T-helper 9 cell (primary cell): ENCODE measurements at regions not wholly inside any gene's neighbourhood (a gene's known extent, or its start where the extent isn't known, plus 50 kb on each side); places are given as distances from the start of the nearest gene placed in this dataset.
"Not testable (repeated sequence)": the region's sequence is repeated elsewhere in the genome, so short reads cannot be mapped to it uniquely, and the experiment has no call there.

Source experiments
- DNase-seq: peaks from one replicate; pipeline ENCODE4 v3.0.0-alpha.2; 2020

DNA sequence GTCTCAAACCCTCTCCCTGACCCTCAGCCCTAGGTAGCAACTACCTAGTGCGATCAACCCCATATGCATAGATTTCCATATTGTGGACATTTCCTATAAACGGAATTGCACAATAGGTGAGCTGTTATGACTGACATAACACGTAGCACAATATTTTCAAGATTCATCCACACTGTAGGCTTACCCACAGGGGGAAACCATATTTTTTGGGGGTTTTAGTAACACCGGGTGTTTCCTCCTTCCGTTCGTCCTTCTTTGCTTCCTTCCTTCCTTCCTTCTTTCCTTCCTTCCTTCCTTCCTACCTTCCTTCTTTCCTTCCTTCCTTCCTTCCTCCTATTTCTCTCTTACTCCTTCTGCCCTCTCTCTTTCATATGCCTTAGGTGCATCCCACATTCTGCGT, 524.2 kb downstream of the CWH43 start:
- DNase-seq, result not testable (repeated sequence)

DNA sequence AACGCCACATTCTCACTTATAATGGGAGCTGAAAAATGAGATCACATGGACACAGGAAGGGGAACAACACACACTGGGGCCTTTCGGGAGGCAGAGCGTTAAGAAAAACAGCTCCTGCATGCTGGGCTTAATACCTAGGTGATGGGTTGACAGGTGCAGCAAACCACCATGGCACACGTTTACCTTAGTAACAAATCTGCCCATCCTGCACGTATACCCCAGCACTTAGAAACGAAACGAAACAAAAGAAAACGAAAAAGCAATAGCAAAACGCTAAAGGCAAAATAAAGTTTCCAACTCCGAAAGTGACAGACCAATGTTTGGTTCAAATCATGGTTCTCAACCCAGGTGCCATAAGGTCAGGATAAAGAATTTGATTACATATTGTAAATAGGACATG, 525.3 kb downstream of the CWH43 start:
- not testable (repeated sequence) for DNase-seq

DNA sequence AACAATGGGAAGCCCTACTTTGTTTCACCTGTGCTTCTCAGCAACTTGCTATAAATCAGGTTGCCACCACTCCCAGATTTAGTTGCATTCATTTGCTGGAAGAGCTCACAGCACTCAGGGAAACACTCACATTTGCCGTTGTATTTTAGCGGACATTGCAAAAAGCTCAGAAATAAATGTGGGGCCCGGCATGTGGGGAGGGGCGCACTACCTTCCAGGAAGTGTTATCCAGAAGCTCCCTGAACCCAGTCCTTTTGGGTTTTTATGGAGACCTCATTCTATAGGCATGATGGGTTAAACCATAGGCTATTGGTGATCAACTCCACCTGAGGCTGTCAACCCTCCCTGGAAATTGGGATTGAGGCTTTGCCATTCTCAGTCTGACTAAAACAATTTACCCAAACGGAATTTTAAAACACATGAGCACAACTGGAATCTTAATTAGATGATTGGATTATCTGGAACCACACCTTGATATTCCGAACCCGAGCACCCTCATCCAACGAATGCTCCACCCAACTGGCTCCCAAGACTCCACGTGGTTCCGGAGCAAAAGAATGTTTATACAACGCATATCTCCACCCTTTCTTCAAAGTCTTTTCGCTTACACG, 525.9 kb downstream of the CWH43 start:
- not testable (repeated sequence) for DNase-seq

DNA sequence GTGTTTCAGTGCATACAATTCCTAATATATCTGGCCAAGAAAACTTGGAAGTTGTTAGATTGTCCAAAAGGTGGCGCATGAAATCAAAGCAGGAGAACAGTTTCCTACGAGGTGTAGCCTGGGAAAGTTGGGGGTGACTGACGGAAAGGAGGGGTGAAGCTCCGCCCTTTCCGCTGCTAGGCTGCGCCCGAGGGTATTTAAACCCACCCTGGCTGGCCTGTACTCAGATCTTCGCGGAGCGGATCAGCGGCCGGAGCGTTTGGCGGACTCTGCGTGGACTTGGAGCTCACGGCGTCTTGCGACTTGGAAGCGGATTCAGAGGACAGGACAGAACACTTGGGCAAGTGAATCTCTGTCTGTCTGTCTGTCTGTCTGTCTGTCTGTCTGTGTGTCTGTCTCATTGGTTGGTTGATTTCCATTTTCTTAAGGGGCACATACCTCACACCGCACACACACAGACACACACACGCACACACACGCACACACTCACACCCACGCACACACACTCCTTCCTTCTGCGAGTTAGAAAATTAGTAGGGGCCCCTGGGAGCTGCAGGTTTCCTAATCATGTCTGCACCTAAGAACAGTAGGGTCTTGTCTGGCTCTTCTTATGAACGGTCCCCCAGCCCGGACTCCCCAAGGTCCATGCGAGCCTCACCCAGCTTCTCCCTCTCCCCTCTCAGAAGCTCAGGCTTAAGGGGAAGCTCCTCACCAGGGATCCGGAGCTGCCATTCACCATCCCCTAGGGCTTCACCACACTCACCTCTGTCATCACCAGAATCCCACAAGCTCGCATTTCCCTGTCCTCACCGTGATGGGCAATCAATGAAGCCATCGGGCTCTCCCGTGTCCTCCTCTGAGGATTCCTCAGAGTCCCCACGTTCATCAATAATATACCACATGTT, 526.8 kb downstream of the CWH43 start:
- not testable (repeated sequence) for DNase-seq

DNA sequence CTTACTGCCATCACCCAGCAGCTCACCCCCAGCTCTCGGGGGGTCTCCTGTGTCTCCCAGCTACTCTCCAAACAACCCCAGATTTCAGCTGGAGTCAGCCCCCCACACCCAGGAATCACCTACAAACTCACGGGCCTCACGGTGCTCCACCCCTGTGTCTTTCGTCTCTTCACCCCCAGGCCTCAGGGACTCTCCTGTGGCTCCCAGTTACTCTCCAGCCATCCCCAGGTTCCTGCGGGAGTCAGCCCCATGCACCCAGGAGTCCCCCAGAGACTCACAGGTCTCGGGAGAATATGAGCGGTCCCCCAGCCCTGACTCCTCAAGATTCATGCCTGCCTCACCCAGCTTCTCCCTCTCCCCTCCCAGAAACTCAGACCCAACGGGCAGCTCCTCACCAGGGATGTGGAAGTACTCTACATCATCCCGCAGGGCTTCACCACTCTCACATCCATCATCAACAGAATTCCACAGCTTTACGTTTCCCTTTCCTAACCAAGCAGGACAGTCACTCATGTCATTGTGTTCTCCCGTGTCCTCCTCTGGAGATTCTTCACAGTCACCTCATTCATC, 527.6 kb downstream of the CWH43 start:
- not testable (repeated sequence) for DNase-seq

DNA sequence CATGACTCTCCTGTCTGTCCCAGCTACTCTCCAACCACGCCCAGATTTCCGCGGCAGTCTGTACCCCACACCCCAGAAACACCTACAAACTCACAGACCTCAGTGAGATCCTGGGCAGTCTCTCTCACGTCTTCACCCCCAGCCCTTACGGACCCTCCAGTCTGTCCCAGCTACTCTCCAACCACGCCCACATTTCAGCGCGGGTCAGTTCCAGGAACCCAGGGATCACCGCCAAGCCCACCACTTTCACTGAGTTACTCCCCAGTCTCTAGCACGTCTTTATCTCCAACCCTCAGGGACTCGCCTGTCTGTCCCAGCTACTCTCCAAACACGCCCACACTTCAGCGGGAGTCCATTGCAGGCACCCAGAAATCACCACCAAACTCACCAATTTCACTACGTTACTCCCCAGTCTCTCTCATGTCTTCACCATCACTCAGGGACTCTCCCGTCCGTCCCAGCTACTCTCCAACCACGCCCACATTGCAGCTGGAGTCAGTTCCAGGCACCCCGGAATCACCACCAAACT, 528.2 kb downstream of the CWH43 start:
- DNase-seq, result peak; percentile 7

DNA sequence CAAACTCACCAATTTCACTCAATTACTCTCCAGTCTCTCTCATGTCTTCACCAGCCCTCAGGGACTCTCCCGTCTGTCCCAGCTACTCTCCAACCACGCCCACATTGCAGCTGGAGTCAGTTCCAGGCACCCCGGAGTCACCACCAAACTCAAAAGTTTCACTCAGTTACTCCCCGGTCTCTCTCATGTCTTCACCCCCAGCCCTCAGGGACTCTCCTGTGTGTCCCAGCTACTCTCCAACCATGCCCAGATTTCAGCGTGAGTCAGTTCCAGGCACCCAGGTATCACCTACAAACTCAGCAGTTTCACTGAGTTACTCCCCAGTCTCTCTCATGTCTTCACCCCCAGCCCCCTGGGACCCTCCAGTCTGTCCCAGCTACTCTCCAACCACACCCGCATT, 528.8 kb downstream of the CWH43 start:
- not testable (repeated sequence) for DNase-seq

DNA sequence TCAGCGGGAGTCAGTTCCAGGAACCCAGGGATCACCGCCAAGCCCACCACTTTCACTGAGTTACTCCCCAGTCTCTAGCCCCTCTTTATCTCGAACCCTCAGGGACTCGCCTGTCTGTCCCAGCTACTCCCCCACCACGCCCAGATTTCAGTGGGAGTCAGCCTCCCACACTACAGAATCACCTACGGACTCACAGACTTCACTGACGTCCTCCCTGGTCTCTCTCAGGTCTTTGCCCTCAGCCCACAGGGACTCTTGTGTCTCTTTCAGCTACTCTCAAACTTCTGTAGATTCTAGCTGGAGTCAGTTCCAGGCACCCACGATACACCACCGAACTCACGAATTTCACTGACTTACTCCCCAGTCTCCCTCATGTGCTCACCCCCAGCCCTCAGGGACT, 529.2 kb downstream of the CWH43 start:
- DNase-seq, result not testable (repeated sequence)

DNA sequence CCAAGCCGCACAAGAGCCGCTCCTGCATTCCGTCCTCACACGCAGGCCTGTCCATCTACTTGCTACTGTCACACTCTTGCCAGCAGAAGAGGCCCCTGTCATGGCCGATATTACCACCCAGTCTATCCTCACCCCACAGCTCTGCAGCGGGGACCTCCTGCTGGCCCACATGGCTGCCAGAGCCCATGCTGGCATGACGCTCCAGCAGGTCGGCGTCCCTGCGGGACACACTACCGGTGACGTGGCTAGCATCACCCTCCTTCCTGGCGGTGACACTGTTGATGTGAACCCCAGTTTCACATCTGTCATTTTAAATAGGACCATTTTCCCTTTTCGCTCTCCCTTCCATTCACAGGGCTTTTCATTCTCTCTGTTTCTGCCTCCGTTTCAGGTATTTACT, 530.0 kb downstream of the CWH43 start:
- DNase-seq, result not testable (repeated sequence)

DNA sequence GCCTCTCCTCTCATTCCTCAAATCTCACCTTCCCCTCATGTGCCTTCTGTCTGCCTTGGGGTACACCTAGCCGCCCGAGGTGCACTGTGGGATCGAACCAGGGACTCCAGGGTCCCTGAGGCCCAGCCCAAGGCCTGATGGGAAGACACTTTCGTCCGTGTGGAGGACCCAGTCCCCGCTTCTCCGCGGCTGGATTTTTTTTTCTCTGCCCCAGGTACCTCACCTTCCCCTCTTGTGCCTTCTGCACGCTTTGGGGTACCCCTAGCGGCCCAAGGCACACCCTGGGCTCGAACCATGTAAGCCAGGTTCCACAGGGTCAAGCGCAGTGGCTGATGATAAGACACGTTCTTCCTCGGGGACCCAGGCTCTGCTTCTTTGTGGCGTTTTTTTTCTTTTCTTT, 530.7 kb downstream of the CWH43 start:
- no peak for DNase-seq

DNA sequence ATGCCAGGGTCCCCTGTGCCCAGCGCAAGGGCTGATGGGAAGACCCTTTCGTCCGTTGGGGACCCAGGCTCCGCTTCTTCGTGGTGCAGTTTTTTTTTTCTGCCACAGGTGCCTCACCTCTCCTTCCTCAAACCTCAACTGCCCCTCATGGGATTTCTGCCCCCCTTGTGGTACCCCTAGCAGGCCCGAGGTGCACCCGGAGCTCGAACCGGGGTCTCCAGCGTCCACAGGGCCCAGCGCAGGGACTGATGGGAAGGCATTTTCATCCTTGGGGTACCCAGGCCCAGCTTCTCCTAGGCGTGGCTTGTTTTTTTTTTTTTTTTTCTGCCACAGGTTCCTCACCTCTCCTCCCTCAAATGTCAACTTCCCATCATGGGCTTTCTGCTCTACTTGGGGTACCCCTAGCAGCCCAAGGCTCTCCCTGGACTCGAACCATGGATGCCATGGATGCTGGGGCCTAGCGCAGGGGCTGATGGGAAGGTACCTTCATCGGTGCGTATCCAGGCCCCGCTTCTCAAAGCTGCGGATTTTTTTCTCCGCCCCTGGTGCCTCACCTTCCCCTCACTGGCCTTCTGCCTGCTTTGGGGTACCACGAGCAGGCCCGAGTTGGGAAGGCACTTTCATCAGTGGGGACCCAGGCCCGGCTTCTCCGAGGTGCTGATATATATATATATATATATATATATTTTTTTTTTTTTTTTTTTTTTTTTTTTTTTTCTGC, 531.6 kb downstream of the CWH43 start:
- not testable (repeated sequence) for DNase-seq

DNA sequence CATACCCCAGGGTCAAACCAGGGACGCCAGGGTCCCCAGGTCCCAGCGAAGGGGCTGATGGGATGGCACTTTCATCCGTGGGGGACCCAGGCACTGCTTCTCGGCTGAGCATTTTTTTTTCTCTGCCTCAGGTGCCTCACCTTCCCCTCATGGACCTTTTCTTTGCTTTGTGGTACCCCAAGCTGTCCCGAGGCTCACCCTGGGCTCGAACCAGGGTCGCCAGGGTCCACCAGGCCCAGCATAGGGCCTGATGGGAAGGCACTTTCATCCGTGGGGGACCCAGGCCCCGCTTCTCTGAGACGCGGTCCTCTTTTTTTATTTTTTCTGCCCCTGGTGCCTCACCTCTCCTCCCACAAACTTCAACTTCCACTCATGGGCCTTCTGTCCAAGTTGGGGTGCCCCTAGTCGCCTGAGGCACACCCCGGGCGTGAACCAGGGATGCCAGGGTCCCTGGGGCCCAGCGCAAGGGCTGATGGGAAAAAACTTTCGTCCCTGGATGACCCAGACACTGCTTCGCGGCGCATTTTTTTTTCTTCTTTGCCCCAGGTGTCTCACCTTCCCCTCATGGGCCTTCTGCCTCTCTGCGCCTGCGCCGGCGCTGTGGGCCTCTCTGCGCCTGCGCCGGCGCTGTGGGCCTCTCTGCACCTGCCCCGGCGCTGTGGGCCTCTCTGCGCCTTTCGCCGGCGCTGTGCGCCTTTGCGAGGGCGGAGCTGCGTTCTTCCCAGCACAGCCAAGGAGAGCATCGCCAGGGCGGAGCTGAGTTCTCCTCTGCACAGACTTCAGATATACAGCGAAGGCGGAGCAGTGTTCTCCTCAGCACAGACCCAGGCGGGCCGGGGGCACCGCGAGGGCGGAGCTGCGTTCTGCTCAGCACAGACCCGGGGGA, 533.3 kb downstream of the CWH43 start:
- DNase-seq, result not testable (repeated sequence)

DNA sequence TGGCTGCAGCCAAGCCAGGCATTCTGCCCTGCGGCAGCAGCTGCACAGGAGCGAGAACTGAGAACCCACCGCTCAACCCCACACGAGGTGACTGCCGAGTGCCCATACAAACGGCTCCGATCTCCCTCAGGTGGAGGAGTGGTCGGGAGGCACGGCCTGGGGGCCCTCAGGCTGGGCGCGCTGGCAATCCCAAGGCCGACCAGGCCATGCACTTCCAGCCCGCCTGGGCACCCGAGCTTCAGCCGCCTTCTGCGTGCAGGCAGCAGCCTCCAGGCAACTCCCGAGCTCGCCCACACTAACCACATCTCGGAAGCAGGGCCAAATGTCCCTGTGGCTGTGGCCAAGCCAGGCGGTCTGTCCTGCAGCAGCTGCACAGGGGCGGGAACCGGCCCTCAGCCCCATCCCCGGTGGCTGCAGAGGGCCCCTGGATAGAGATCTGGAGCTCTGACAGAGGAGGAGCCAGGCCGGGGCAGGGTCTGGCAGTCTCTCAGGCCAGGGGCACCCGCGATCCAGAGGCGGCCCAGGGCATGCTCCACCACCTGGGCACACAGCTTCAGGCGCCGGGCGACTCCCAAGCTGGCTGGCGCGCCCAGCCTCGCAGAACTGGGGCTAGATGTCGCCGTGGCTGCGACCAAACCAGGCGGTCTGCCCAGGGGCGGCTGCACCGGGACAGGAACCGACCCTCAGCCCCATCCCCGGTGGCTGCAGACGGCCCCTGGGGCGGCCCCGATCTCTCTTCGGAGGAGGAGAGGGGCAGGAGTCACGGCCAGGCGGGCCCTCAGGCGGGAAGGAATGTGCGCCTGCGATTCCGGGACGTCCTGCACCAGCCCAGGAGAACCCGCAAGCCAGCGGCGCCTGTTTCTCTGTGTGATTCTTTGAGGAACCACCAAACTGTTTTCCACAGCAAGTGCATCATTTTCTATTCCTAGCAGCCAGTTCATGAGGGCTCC, 538.0 kb downstream of the CWH43 start:
- DNase-seq, result not testable (repeated sequence)

DNA sequence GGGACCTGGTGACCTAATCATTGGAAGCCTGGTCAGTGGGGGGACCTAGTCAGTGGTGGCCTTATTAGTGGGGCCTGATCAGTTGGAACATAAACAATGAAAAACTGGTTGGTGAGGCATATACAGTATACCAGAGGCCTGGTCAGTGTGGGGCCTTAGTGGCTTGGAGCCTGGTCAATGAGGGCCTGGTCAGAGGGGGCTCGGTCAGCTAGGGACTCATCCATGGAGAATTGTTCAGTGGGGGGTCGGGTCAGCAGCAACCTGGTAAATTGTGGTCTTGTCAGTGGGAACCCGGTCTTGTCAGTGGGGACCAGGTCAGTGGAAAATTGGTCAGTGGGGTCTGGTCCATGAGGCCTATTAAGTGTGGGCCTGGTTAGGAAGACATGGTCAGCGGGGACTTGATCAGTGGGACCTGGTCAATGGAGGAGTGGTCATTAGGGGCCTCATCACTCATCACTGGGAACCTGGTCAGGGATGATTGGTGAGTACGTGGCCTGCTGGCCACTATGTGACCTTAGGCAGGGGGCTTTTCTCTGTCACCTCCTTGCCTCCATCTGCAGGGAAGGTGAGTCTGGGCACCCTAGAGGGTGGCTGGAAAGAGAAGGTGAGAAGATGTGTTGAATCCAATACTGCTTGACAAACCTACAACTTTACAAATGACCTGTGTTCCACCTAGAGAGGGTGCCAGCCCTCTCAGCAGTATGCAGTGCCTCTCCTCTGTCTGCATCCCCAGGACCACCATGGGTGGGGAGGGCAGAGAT, 573.0 kb downstream of the CWH43 start:
- DNase-seq, result not testable (repeated sequence)

DNA sequence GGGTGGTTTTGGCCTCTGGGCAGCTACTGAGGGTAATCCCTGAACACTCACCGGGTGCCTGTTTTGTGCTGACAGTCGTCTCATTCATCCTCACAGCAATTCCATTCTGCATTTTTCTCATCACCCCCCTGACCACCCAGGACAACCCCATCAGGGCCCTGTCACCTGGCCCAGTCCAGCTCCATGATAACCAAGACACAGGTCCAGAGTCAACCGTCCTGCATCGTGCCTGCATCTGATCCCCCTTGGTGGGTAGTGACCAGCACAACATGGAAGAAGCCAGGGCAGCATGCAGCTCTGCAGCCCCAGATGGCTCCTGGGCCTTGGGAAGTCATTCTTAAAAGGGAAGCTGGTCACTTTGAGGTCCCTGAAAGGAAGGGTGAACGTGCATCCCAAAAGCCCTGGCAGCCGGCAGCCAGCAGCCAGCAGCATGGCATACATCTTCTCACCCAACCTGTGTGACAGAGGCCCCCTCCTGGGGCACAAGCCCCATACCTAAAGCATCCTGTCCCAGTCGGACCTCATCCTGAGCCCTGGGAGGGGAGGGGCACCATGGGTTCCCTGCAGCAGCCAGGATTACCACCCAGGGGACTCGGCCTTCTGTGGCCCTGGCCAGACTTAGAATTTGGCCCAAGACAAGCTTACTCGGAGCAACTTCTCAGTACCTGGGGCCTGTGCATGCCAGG, 574.2 kb downstream of the CWH43 start:
- not testable (repeated sequence) for DNase-seq

DNA sequence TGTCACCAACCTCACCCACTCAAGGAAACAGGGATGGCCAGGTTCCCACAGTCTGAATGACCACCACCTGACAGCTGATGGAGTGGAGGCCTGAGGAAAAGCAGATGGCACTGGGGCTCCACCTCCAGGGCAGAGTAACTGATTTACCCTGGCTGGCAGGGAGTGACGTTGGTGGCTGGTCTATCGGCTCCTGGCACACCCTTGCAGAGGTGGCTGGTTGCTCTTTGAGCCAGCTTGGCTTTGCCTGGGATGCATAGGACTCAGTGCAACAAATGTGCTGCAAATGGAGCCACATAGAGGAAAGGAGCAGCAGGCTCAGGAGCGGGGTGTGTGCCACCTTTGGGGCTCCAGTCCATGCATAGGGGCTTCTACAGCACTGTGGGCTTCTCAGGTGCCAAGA, 574.8 kb downstream of the CWH43 start:
- not testable (repeated sequence) for DNase-seq

DNA sequence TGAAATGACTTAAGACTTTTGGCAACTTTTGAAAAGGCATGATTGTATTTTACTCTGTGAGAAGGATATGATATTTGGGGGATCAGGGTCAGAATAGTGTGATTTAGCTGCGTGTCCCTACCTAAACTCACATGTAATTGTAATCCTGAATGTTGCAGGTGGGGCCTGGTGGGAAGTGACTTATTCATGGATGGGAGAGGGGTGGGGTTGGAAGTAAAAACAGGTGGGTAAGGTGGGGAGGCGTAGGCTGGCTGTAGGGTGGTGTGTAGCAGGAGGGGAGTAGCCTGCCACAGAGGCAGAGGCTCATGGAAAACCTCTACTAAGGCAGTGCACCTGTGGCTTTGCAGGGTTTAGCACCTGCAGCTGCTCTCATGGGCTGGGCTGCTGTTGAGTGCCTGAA, 584.2 kb downstream of the CWH43 start:
- not testable (repeated sequence) for DNase-seq

DNA sequence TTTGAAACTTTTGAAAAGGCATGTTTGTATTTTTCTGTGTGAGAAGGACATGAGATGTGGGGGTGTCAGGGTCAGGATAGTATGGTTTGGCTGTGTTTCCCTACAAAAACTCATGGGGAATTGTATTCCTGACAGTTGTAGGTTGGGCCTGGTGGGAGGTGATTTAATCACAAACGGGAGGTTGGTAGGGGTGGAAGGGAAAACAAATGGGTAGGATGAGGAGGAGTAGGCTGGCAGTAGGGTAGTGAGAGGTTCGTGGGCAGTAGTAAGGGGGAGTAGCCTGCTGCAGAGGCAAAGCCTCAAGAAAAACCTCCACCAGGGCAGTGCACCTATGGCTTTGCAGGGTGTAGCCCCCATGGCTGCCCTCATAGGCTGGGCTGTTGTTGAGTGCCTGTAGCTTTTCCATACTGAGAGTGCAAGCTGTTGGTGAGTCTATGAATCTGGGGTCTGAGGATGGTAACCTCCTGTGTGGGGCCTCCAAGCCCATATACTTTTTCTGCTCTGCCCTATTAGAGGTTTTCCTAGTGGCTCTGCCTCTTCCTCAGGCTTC, 587.7 kb downstream of the CWH43 start:
- DNase-seq, result not testable (repeated sequence)

DNA sequence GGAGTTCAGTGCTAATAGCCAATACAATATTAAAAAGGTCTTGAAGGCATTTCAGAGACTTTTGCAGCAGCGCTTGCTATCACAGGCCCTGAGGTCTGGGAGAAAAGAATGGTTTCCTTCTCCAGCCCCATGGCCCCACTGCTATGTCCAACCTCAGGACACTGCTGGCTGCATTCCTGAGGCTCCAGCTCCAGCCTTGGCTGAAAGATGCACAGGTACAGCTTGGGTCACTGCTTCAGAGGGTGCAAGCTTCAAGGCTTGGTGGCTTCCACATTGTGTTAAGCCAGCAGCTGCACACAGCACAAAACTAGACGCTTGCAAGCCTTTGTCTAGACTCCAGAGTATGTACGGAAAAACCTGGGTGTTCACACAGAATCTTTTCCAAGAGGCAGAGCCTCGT, 589.2 kb downstream of the CWH43 start:
- DNase-seq, result not testable (repeated sequence)
